KBM-7 (cell line): ENCODE measurements at regions not wholly inside any gene's neighbourhood (a gene's known extent, or its start where the extent isn't known, plus 50 kb on each side); places are given as distances from the start of the nearest gene placed in this dataset.

Experiments
- DNase-seq: peaks from one replicate; pipeline ENCODE4 v3.0.0-alpha.2; 2015
- in situ Hi-C: fragments of 300-500 bp; cut with MboI; formaldehyde crosslinking; loops from 2 replicates; pipeline ENCODE4 v1.14.3; 2020; ENCODE audit warnings: low sequenced_read_pairs, low pct_unique_long_range_greater_than_20kb, mixed read lengths

- in situ Hi-C loops = no loop called here
- DNase-seq = no peak
Measured at GRCh38 chr5:125700380-125700861, 722.8 kb upstream of the GRAMD2B start.

GRCh38 chr5:125703616-125704015 is 719.6 kb upstream of the GRAMD2B start:
- in situ Hi-C loops = no loop called here
- DNase-seq = no peak

- in situ Hi-C loops = no loop called here
- DNase-seq = no peak
Measured at GRCh38 chr5:125704888-125705287, 718.3 kb upstream of the GRAMD2B start.

- DNase-seq = no peak
- in situ Hi-C loops = no loop called here
Measured at GRCh38 chr5:125708583-125708982, 714.6 kb upstream of the GRAMD2B start.

GRCh38 chr5:125710745-125711144 is 712.5 kb upstream of the GRAMD2B start:
- in situ Hi-C loops = no loop called here
- no peak for DNase-seq

- no peak for DNase-seq
- in situ Hi-C loops = no loop called here
Measured at GRCh38 chr5:125712397-125712796, 710.8 kb upstream of the GRAMD2B start.

- no peak for DNase-seq
- in situ Hi-C loops = no loop called here
Measured at GRCh38 chr5:125713109-125713805, 710.0 kb upstream of the GRAMD2B start.

GRCh38 chr5:125715216-125715615 is 708.0 kb upstream of the GRAMD2B start:
- in situ Hi-C loops = no loop called here
- DNase-seq = no peak

GRCh38 chr5:125717209-125717608 is 706.0 kb upstream of the GRAMD2B start:
- DNase-seq = no peak
- in situ Hi-C loops = no loop called here

- DNase-seq = no peak
- in situ Hi-C loops = no loop called here
Measured at GRCh38 chr5:125719681-125720347, 703.4 kb upstream of the GRAMD2B start.

GRCh38 chr5:125720348-125720685 is 702.9 kb upstream of the GRAMD2B start:
- no peak for DNase-seq
- in situ Hi-C loops = no loop called here

- in situ Hi-C loops = no loop called here
- no peak for DNase-seq
Measured at GRCh38 chr5:125720721-125721120, 702.5 kb upstream of the GRAMD2B start.

- in situ Hi-C loops = no loop called here
Measured at GRCh38 chr5:125722550-125722949, 700.7 kb upstream of the GRAMD2B start.

GRCh38 chr5:125725691-125726090 is 697.5 kb upstream of the GRAMD2B start:
- no peak for DNase-seq
- in situ Hi-C loops = no loop called here

More at GRCh38 chr5:125722550-125722949, 700.7 kb upstream of the GRAMD2B start:
- DNase-seq = no peak

GRCh38 chr5:125743939-125744338 is 679.3 kb upstream of the GRAMD2B start:
- no peak for DNase-seq
- in situ Hi-C loops = no loop called here

- no peak for DNase-seq
- in situ Hi-C loops = no loop called here
Measured at GRCh38 chr5:125746917-125747316, 676.3 kb upstream of the GRAMD2B start.

- DNase-seq = no peak
- in situ Hi-C loops = no loop called here
Measured at GRCh38 chr5:125750147-125750860, 672.9 kb upstream of the GRAMD2B start.

GRCh38 chr5:125750861-125751186 is 672.4 kb upstream of the GRAMD2B start:
- DNase-seq = no peak
- in situ Hi-C loops = no loop called here

GRCh38 chr5:125756456-125756855 is 666.8 kb upstream of the GRAMD2B start:
- in situ Hi-C loops = no loop called here
- no peak for DNase-seq

GRCh38 chr5:125766706-125767105 is 656.5 kb upstream of the GRAMD2B start:
- DNase-seq = no peak
- in situ Hi-C loops = no loop called here
